GM21447 (cell line): ENCODE measurements at regions not wholly inside any gene's neighbourhood (a gene's known extent, or its start where the extent isn't known, plus 50 kb on each side); places are given as distances from the start of the nearest gene placed in this dataset.

ENCODE experiments used
- ATAC-seq: cut with Tn5 transposase; IDR thresholded peaks from one replicate; pipeline ENCODE4 v1.9.1; 2021; ENCODE audit not compliant: unreplicated experiment

DNA sequence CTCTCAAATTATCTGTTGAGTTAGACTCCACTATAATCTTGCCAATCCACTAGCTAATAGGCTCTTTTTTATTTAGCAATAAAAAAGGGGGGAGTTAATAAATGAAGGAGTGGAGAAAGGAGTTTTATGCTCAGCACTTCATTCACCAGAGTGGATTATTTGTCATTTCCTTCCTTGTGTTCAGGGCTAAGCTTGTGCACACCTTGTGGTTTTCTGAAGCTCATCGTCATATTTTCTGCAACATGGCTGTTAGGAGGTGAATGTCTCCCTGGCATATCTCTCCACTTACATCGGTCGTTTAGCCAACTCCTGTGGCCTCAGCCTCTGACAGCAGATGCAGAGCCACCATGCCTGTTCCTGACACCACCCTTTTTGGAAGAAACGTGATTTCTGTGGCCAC is 83.9 kb upstream of the MTNR1B start:
- no peak for ATAC-seq

DNA sequence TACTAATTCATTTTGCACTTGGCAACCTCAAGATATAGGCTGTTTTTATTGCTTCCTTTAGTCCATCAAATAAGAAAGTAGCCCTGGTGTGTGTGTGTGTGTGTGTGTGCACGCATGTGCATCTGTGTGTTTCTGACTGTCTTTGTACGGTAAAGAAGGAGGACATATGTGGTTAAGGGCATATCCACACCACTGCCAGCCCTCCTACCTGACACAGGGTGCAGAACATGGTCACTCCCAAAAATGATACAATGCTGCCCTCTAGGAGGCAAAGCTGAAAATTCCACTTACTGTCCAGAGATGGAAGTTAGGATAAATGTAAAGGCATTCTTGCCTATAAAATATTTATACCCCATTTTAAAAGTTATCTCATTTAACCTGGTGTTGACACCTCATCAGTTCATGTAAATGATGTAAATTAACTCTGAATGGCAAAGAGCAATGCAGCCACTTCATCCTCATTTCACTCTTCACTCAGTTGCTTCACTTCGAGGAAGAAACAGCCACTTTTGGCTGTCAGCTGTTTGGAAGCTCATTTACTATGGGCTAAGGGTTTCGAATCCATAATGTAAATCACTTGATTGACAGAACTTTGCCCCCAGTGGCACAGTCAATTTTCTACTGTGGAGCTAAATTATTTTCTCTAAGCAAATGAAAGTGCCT is 83.1 kb upstream of the MTNR1B start:
- ATAC-seq = no peak

DNA sequence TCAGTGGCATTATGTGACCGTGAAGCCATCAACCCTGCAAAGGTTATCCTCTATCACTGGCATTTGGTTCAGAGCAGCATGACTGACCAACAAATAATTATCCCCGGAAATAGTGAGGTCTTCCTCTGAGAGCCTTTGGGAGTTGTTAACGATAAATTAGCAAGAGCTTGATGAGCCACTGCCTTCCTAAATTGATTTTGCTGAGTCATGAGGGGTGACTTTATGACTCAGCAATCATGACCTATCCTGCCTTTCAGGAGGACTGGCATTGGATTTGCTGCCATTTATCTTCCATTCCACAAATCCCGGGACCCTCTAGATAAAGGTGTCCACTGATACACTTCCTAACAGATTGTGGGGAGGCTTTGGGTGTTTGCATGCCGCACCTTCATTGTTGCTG is 80.8 kb upstream of the MTNR1B start:
- ATAC-seq = no peak

DNA sequence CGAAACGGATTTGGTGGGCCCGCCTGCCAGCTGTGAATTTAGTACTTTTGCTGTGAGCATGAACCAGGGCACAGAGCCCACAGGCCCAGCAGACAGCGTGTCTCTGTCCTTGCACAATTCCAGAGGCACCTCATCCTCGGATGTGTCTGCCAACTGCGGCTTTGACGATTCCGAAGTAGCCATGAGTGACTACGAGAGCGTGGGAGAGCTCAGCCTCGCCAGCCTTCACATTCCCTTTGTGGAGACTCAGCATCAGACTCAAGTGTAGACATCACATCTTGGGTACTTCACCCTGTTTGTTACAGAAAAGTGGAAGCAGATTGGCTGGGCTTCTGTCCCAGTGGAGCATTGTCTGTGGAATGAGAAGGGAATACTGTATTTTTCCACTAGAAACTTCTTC is 78.6 kb upstream of the MTNR1B start:
- ATAC-seq = no peak

DNA sequence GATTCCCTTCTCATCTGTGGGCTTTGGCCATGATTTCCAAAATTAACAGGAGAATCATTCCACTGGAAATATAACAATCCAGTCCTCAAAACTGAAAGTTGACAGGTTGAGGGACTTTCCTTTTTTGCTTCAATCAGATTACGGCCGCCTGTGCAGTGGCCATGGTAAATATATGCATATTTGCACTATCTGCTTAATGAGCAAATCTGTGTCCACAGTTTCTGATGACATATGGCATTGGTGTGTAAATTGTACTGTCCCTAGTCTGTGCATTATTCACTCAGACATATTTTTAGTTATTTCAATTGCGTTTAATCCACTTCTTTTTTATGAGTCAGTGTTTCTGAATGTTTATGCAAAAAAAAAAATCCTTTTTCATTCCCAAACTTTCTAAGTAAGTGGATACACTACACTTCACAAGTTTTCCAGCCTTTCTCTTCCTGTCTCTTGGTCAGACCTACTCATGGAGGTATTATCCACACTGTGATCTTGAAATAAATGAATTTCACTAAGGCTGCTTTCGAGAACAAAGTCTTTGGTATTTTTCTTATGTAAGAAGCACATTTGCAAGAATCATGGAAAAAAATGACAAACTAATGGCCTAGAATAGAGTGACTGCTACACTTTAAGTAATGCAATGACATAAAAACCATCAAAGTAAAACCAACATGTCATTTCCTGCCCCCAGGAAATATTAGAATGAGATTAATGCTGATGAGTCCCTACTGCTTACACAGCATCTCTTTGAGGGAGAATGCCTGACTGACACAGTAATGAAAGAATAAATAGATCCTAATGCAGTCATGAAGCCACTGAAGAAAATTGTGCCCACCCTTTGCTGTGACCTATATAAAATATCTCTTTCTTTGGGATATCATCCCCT is 76.4 kb upstream of the MTNR1B start:
- no peak for ATAC-seq

DNA sequence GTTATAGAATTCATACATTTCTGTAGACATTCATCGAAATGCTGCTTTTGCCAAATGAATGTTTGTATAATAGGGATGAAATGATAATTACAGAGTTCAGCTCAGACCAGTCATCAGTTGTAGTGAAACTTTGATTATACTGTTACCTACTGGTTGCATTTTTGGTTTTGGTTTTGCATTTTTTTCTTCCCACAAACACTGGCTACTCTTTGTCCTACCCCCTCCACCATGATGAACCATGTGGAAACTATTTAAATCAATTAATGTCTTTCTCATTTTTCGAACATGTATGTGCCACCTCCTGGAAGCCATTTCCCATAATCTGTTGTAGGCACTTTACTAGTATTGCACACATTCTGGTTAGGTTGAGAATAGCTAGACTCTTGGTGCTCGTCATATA is 75.3 kb upstream of the MTNR1B start:
- ATAC-seq = no peak

DNA sequence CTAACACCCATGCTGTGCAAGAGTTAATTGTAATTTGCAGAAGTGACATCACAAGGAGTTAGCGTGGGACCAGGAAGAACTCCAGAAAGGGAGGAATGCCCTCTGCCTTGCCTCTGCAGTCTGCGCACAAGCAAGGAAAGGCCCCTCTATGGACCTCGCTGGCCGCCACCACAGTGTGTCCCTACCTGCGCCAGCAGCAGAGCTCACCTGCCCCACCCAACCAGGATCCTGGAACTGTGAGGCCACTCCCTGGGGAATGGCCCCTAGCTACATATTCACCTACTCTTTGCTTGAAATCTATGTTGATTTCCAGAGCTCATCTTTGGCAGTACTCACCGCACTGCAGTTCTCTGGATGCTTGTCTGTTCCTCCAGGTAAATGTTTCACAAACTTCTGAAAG is 72.0 kb upstream of the MTNR1B start:
- no peak for ATAC-seq

DNA sequence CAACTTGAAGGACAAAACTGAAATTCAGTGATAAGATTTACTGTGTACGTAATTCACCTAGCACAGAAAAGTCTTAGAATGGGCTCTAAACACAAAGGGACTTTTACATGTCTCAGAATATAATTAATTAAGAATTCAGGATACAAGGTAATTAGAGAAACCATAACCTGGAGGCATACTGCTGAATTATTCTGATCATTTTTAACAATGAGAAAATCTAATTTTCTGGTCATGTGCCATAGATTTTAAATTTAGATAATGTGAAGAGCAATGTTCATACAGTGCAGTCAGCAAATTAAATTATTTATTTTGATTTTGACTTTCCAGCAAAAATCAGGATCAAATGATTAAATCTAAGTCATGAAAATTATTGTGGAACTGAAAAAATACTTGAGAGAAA is 67.0 kb upstream of the MTNR1B start:
- ATAC-seq = no peak

DNA sequence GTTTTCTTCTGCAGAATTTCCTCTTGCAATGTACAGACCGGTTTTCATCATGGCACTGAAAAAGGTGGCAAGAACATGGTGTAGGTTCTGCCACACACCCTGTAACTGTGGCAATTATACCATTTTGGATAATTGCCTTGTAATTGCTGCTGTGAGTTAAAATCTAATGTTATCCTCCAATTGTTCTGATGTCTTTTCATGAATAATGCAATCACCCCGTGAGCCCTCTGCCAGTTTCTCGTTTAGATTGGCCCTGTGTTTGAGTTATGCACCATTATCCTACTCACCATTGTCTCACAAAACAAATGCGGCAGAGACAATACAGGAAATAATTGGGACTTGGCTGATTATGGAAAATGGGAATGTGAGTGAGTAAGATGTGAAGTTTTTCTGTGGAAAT is 61.8 kb upstream of the MTNR1B start:
- no peak for ATAC-seq

DNA sequence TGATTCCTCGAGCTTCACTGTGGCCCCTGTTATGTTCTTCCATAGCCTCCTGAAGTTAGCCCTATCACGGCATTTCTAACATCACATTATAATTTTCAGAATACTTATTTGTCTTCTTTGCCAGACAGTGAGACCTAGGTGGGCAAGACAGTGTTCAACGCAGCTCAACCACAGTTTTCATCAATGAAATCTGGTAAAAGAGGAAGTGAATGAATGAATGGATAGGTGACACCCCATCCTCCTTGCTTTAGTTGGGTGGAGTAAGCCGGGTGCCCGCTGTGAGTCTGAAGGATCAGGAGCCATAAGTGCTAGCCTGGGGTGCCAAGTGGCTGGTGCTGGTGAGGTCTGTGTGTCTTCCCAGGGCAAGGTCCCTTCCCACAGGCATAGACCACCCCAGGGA is 60.2 kb upstream of the MTNR1B start:
- no peak for ATAC-seq

DNA sequence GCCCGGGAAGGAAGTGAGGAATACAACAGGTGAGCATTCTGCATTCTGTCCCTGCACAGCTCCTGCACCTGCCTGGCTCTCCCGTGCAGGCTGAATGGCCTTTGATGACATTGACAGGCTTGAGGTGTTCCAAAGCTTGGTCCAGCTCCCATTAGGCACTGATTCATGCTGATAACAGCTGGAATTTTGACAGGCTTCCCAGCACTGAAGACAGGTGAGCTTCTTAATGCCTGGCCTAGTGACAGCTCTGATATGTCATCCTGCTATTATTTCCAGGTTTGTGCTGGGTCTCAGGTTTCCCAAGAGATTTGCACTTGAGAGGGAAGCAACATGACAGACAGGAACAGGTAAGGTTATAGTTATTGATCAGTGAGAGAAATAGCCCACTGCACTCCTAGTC is 58.0 kb upstream of the MTNR1B start:
- no peak for ATAC-seq

DNA sequence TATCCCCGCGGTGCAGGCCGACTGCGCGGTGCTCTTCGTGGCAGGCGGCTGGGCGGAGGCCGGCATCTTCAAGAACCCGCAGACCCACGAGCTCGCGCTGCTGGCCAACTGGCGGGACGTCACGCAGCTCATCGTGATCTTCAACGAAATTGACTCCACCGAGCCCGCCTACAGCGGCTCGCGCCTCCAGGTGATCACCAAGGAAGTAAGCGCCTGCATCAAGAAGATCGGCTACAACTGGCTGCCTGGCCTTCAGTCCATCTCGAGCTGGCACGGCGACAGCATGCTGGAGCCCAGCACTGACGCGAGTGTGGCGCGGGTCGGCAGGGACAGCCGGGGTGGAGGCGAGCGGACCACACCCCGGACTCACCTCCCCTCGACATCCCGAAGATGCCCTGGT is 53.9 kb upstream of the MTNR1B start:
- ATAC-seq = no peak

DNA sequence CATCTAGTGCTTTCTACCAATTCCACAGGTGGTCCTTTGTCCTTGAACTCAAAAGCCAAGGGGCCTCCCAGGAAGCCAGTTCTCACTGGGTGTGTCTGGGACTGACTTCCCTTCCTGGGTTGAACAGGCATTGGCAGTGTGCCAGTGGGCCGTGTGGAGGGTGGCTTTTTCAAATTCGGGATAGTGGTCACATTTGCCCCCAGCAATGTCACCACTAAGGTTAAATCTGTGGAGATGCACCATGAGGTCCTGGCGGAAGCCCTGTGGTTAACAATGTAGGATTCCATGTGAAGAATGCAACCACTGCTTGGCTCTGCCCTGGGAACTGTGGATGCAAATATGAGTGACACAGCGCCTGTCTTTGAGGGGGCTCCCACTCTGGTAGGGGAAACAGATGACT is 53.2 kb upstream of the MTNR1B start:
- ATAC-seq = no peak

DNA sequence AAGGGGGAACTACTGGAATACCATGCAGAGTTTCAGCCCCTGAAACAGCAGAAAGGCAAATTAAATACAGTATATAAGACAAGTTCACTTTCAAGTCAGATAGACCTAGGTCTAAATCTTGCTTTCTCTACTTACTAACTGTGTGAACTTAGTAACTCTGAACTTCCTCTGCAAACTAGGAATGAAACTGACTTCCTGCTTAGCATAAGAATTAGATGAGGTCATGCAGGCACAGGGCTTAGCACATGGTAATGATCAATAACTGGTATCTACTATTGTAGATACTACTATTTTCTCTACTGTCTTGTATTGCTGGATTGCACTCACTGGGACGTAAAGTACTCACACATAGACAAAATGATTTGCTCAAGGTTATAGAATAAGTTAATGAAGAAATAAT is 51.5 kb upstream of the MTNR1B start:
- ATAC-seq = no peak

DNA sequence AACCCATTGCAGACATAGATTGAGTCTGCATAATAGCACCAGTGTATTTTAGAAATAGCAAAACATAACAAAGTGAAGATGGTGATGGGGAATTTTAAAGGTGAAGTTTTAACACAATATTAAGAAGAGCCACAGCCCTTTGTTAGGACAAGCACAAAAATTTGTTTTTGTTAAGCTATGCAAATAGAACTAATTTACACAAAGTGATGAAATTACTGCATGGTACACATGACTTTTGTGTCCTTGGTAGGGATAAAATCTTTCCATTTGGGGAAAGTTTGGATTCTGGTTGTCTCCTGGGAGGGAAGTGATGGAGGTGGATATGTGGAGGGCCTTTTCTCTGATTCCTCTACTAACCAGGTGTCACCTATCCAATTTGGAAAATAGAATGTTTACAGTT is 50.4 kb upstream of the MTNR1B start:
- no peak for ATAC-seq
